ENCODE measurements at regions not wholly inside any gene's neighbourhood (a gene's known extent, or its start where the extent isn't known, plus 50 kb on each side); places are given as distances from the start of the nearest gene placed in this dataset.

DNA sequence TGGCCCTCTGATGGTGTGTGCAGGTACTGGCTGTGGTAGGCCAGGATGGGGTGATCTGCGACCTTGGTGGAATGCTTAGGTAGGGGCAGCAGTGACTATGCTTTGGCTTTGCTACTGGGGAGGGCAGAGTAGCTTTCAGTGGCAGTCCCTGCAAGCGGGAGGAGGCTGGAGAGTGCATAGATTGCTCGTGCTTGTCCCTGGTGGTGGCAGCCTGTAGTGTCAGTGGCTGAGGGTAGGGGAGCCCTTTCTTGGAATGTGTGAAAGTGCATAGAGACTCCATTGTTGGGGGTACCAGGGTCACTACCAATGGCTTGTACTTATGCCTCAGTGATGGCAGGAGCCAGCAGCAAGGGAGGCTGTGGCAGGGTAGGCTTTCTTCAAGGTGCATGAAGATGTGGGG lies 582.6 kb downstream of the MRPL39 start:
- intact Hi-C loops (cut with DNase I; ENCODE audit: low total_unique reads), result no loop called here
- H3K4me3 ChIP-seq, result no peak overlapping the region
- H3K27me3 ChIP-seq, result no peaks in the 10 kb centered on the region

DNA sequence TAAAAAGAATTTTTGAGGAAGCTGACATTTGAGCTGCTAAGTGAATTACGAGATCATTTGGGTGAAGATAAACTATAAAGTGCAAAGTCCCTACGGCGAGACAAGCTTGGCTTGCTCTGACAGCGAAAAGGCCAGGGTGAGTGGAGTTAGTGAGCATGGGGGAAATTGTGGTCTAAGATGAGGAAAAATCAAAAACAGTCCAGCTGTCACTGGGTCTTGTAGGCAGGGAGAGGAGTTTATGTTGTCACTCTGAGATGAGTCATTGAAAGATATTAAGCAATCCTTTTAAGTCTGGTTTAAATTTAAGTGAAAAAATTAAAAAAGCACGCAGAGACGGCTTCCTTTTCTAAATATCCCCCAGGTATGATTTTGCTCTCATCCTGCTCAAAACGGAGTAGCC lies 601.9 kb downstream of the MRPL39 start:
- Histone ChIP-seq H3K36me3 (no peaks in the 10 kb centered on the region), H3K4me1 (no peaks in the 10 kb centered on the region), H3K27ac (no peak overlapping the region), H3K4me3 (no peak overlapping the region), H3K27me3 (no peaks in the 10 kb centered on the region), H3K9me3 (peaks cover 0 to 5% of the 10 kb centered on the region in 2 donors)
- intact Hi-C loops (cut with DNase I; ENCODE audit: low total_unique reads), result no loop called here
- TF ChIP-seq POLR2A (IDR thresholded peaks at IDR 0.05) (no peak), POLR2AphosphoS5 (IDR thresholded peaks at IDR 0.05) (no peak)
- TF ChIP-seq, protein P1, sequence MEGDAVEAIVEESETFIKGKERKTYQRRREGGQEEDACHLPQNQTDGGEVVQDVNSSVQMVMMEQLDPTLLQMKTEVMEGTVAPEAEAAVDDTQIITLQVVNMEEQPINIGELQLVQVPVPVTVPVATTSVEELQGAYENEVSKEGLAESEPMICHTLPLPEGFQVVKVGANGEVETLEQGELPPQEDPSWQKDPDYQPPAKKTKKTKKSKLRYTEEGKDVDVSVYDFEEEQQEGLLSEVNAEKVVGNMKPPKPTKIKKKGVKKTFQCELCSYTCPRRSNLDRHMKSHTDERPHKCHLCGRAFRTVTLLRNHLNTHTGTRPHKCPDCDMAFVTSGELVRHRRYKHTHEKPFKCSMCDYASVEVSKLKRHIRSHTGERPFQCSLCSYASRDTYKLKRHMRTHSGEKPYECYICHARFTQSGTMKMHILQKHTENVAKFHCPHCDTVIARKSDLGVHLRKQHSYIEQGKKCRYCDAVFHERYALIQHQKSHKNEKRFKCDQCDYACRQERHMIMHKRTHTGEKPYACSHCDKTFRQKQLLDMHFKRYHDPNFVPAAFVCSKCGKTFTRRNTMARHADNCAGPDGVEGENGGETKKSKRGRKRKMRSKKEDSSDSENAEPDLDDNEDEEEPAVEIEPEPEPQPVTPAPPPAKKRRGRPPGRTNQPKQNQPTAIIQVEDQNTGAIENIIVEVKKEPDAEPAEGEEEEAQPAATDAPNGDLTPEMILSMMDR (IDR thresholded peaks at IDR 0.05), result no peak
- no peak for DNase-seq (ENCODE audit: low spot score in 2 of 2)

More for the DNA sequence above, 582.6 kb downstream of the MRPL39 start:
- TF ChIP-seq, protein P1 (IDR thresholded peaks at IDR 0.05), result no peak
- TF ChIP-seq POLR2A (IDR thresholded peaks at IDR 0.05) (no peak), POLR2AphosphoS5 (IDR thresholded peaks at IDR 0.05) (no peak)
- H3K27ac ChIP-seq, result no peak overlapping the region
- no peaks in the 10 kb centered on the region for H3K4me1 ChIP-seq
- H3K9me3 ChIP-seq, result no peaks in the 10 kb centered on the region
- no peaks in the 10 kb centered on the region for H3K36me3 ChIP-seq
- no peak for DNase-seq (ENCODE audit: low spot score in 2 of 2)

DNA sequence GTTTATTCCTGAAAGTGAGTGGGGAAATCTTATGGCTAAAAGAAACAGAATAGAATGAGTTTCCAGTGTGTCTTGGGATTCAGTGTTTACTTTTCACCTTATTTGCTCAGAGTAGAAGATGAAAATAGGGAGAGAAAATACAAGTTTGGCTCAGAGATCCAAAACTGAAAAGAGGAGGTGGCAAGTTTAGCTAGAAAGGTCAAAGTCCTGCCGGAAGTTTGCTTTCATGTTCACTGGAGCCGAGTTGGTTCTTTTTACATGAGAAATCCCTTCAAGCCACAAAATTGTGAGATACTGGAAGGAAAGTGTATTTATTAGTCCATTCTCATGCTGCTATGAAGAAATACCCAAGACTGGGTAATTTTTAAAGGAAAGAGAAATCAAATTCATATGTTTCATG lies 604.6 kb downstream of the MRPL39 start:
- Histone ChIP-seq H3K4me1 (no peaks in the 10 kb centered on the region), H3K27me3 (no peaks in the 10 kb centered on the region), H3K27ac (no peak overlapping the region), H3K9me3 (peaks cover 0 to 5% of the 10 kb centered on the region in 2 donors), H3K36me3 (no peaks in the 10 kb centered on the region), H3K4me3 (no peak overlapping the region)
- intact Hi-C loops (cut with DNase I; ENCODE audit: low total_unique reads), result no loop called here
- DNase-seq (ENCODE audit: low spot score in 2 of 2), result no peak
- TF ChIP-seq POLR2AphosphoS5 (IDR thresholded peaks at IDR 0.05), result no peak
- TF ChIP-seq, protein P1 (IDR thresholded peaks at IDR 0.05), result no peak
- no peak for TF ChIP-seq POLR2A (IDR thresholded peaks at IDR 0.05)

DNA sequence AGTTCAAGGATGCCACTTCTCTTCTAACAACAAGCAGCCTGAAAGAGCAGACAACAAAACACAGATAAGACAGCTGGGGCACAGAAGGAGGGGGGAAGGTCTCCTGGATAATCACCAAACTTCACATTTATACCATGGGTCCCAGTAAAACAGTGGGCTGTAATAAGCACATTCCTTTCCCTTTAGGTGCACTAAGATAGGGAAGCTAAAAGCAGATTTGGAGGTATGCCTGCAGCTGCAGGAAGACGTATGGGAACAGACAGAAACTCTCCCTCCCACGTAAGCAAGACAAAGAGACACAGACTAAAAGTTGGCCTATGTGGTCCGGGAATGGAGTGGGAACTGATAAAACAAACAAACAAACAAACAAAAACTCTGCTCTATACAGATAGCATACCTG lies 612.1 kb downstream of the MRPL39 start:
- no peaks in the 10 kb centered on the region for H3K9me3 ChIP-seq
- intact Hi-C loops (cut with DNase I; ENCODE audit: low total_unique reads), result no loop called here

DNA sequence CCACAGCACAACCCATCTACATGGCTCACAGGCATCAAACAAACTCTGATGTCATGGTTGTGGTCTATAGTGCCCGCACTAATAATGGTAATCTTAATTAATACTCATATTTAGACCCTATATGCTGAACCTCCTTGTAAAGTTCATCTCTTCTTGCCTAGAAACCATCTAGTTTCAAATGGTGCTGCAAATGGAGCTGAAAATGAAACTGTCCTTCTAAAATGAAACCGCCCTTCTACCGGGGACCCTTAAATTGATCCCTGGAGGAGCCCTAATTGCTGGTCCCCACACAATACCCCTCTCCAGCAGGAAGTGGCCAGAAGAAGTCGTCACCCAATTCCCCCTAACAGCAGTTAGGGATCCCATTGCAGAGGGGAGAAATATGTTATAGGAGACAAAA lies 612.6 kb downstream of the MRPL39 start:
- H3K4me3 ChIP-seq, result no peak overlapping the region
- no peaks in the 10 kb centered on the region for H3K9me3 ChIP-seq
- no peaks in the 10 kb centered on the region for H3K36me3 ChIP-seq
- H3K4me1 ChIP-seq, result no peaks in the 10 kb centered on the region
- intact Hi-C loops (cut with DNase I; ENCODE audit: low total_unique reads), result no loop called here
- H3K27me3 ChIP-seq, result no peaks in the 10 kb centered on the region
- H3K27ac ChIP-seq, result no peak overlapping the region
- no peak for TF ChIP-seq POLR2AphosphoS5 (IDR thresholded peaks at IDR 0.05)
- TF ChIP-seq, protein P1 (IDR thresholded peaks at IDR 0.05), result no peak
- TF ChIP-seq POLR2A (IDR thresholded peaks at IDR 0.05), result no peak
- no peak for DNase-seq (ENCODE audit: low spot score in 2 of 2)

More for the DNA sequence above, 612.1 kb downstream of the MRPL39 start:
- Histone ChIP-seq H3K4me1 (no peaks in the 10 kb centered on the region), H3K27me3 (no peaks in the 10 kb centered on the region), H3K27ac (no peak overlapping the region), H3K4me3 (no peak overlapping the region), H3K36me3 (no peaks in the 10 kb centered on the region)
- no peak for TF ChIP-seq POLR2AphosphoS5 (IDR thresholded peaks at IDR 0.05)
- TF ChIP-seq, protein P1 (IDR thresholded peaks at IDR 0.05), result no peak
- TF ChIP-seq POLR2A (IDR thresholded peaks at IDR 0.05), result no peak
- DNase-seq (ENCODE audit: low spot score in 2 of 2), result no peak
